ENCODE measurements at regions not wholly inside any gene's neighbourhood (a gene's known extent, or its start where the extent isn't known, plus 50 kb on each side); places are given as distances from the start of the nearest gene placed in this dataset.

- DNase-seq = no peak
These were observed 290.0 kb downstream of the PRL start for GRCh38 chr6:22006795-22007194.

GRCh38 chr6:22007469-22007868 is 289.4 kb downstream of the PRL start:
- DNase-seq = no peak

DNA sequence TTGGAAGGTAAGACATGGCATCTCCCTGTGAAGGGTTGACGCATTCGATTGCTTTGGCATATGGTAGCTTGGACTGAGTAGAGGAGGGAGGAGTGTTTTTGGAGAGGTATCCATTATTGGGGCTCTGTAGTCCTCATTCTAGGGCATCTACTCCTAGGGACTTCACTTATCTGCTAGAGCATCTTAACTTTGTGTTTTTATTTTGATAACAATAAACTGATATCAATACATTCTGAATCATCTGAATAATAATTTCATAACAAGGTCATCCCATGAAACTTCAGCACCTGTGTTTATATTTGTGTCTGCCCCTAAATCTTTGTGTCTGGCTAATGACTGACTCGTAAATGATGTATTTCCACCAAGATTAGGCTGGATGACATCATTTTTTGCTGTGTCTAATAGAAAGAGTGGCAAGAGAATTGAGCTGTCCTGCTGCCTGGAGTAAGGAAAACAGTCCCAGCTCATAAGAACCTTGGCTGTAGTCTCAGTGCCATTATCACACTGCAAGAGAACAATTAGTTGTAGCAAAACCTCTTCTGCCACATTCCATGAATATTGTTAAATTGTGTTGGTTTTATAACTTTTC is 288.5 kb downstream of the PRL start:
- DNase-seq = no peak

DNA sequence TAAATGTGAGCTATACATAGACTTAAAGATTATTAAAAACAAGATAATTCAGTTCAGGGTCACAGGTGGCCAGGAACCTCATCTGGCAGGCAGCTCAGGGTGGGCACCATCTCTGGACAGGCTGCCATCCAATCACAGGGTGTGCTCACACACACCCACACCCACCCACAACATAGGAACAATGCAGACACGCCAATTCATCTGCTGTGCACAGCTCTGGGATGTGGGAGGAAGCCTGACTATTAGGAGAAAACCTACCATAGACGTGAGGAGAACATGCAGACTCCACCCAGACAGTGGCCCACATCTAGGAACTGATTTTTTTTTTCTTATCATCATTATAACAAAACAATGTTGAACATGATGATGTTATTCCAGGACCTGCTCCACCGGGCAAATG is 286.7 kb downstream of the PRL start:
- DNase-seq = no peak

DNA sequence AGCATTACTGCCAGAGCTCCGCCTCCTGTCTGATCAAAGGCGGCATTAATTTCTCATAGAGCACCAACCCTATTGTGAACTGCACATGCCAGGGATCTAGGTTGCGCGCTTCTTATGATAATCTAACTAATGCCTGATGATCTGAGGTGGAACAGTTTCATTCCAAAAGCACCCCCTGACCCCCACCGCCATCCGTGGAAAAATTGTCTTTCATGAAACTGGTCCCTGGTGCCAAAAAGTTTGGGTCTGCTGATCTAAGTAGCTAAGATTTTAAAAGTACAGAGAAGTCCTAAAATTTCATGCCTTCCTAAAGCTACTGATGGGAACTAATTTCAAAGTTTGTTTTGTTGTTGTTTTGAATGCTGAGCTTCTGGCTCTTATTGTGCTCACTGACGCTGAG is 281.6 kb downstream of the PRL start:
- DNase-seq = no peak

DNA sequence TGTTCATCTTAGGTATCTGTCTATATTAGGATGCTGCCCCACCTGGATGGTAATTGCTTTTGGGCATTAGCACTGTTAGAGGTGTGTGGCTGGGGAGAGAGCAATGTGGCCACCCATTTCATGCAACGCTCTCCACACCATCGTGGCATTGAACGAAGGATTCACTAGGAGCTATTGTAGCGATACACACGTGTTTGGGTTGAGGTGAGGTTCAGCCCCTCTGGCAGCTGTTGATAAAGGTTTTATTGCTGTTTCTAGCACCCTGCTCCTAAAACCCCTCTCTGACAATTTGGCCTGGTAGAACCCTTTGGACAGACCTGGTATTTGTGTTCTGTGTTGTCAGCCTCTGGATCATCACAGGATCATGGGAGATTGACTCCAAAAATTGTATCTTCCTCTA is 280.9 kb downstream of the PRL start:
- DNase-seq = no peak

DNA sequence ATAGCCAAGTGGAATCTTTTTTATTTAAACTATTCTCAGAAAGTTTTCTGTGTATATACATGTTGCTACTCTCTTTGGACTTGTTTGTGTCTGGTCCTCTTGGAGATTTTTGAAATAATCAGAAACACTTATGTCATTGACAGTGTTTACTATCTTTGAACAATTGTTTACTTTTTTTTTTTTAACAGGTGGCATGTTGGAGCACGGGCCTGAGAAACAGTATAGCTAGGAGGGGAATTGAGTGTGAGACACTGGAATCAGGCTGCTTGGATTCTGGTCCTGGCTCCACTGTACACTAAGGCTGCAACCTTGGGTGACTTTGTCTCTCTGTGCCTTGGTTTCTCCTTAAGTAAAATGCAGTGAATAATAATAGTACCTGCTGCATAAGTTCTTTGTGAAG is 279.6 kb downstream of the PRL start:
- DNase-seq = no peak

GRCh38 chr6:22017766-22018165 is 279.1 kb downstream of the PRL start:
- DNase-seq = no peak

DNA sequence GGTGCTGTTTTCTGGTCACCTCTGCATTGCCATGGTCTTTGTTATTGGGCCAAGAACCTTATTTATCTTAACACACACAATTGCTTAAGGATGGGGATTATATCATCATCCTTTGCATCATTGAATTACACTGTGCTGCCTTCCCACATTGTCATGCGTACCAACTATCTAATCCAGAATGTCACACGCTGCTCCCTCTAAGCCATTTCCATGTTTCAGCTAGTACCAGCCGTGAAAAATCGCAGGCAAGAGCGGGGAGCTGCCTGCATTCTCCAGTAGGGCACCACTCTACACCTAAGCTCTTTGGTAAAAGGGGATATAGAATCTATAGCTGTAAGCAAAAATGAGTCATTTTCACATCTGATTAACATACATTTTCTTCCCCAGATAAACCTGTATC is 277.0 kb downstream of the PRL start:
- DNase-seq = no peak

DNA sequence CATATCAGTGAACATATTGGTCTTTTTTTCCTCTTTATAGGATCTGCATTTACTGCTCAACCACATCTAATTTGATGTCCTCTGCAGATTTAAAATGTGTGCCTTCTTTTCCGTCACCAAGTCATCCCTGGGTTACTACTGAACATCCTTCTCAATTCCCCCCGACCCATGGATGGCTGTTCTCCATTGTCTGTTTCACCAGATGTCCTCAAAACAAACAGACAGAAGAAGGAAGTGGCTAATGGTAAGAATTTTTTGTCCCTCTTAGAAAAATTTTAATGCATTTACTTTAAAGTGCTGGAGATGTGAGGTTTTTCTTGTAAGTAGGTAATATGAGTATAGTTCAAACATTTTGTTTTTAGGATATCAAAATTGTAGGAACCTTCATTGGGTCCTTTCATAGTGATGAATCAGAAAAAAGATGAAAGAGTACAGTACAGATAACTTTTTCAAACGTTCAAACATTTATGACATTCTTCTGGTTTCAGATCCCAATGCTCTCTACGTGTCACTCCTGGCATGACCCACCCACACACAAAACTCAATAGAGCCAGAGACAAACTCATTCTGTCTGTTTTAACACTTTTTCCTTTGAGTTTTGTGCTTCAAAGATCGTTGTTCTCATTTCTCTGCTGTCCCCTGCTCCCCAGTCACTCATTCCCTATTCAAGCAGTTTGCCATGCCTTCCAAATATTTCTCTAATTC is 276.4 kb downstream of the PRL start:
- DNase-seq = no peak

DNA sequence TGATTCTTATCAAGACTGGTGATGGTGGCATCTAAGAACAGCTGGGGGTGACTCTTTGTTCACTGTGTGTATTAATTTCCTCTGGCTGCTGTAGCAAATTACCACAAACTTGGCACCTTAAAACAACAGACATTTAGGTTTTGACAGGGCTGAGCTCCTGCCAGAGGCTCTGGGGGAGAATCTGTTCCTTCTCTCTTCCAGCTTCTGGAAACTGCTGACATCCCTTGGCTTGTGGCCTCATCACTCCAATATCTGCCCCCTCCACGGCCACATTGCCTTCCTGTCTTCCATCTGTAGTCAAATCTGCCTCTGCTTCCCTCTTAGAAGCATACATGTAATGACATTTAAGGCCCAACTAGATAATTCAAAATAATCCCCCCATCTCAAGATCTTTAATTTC is 274.9 kb downstream of the PRL start:
- DNase-seq = no peak

GRCh38 chr6:22023937-22024336 is 272.9 kb downstream of the PRL start:
- no peak for DNase-seq

- DNase-seq = no peak
These were observed 271.8 kb downstream of the PRL start for GRCh38 chr6:22024973-22025467.

- no peak for DNase-seq
These were observed 271.2 kb downstream of the PRL start for GRCh38 chr6:22025468-22026163.

GRCh38 chr6:22026164-22026678 is 270.6 kb downstream of the PRL start:
- no peak for DNase-seq

DNA sequence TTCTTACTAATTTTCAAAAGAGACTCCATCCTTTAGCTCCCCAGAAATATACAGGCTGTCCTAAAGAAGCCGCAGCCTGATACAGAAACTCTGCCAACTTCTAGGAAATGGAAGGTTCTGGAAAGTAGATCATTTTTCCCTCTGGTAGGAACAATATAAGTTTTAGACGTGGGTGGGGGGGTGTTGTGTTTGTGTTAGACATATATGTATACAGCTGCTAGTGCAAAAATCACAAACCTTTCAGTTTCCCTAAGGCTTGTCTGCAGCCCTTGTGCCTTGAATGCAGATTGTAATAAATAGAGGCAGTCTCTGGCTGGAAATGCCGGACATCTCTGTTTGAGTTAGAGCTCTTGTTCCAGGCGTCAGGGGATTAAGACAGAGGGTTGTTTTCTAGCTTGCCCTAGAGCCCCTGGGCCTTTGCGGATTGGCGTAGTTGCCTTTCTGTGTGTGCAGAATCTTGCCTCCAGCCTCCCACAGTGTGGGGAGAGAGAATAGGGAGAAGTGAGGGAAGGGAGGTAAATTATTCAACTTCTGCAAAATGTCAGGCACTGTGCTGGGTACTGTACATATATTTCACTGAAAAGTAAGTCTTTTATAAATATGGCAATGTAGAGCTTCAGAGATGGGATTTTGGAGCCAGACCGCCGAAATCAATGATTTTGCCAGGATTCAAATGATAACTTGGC is 269.7 kb downstream of the PRL start:
- DNase-seq = no peak

DNA sequence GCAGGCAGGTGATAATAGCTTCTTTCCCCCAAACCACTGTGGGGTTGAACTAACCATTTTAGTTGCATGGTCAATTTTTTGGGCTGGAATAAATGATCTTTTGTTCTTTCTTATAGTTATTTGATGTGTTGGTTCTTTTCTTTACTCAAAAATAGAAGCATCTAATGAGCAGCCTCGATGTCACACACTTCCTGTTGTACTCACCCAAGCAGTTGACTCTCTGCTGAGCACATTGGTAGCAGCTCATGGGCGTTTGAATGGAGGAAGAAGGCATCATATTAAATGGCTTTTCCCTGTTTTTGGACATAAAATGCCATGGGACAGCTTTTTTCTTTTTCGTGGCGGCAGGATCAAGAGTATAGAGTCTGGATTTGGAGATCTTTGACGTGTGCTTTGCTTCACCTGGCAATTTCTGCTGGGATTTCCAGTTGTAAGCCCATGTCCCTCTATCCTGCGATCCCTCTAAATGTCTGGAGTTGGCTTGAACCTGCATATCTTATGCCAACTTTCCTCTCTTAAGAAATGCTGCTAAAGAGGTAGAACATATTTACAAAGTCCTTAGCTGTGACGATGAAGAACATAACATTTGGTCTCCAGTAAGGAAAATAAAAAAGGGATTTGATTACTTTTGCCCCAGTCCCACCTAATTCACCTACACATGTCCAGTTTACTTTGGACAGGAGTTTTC is 268.3 kb downstream of the PRL start:
- DNase-seq = no peak

- no peak for DNase-seq
These were observed 267.7 kb downstream of the PRL start for GRCh38 chr6:22029171-22029570.

GRCh38 chr6:22030730-22031619 is 265.9 kb downstream of the PRL start:
- DNase-seq = no peak

DNA sequence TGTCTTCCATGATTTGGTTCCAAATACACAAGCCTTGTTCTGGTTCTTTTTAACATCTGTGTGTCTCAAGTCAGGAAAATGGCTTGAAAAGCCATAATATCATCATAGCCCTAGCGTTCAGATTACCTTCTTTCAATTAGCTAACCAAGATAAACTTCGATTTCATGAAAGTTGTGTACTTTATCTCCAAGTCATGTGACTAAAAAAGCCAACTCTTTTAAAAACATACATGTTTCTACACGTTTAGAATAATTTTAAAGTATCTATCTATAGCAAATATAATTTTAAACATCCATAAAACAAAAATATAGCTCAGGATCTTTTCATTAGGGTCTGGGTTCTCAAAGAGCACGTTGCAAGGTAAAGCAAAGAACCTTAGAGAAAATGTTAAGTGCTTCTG is 261.1 kb downstream of the PRL start:
- no peak for DNase-seq

DNA sequence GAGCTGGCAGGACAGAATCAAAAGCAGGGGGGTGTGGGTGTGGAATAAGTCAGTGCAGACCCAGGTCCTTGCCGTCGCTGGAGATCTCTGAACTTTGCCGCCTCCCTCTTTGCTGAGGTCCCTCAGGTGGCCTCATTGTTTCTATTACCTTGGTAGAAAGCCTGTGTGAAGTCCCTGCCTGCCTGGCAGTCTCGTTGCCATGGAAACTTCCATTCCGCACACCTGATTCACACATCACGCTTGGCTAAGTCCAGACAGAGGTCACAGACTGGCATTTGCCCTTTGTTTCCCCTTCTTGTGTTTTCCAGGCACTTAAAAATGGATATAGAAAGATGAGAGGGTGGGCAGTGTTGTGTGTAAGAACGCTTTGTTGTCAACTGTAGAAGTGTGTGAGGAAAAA is 260.6 kb downstream of the PRL start:
- no peak for DNase-seq

GRCh38 chr6:22036699-22037098 is 260.1 kb downstream of the PRL start:
- DNase-seq = no peak

Data from stimulated activated CD4-positive, alpha-beta T cell treated with anti-CD3 and anti-CD28 coated beads, Interleukin-2, amount 100 ng/mL, for 48 hours (primary cell).